ENCODE measurements at regions not wholly inside any gene's neighbourhood (a gene's known extent, or its start where the extent isn't known, plus 50 kb on each side); places are given as distances from the start of the nearest gene placed in this dataset.

- DNase-seq (ENCODE audit: low spot score) = no peak
Measured at GRCh38 chr11:11756718-11757117, 85.1 kb upstream of the USP47 start.

- DNase-seq (ENCODE audit: low spot score) = no peak
Measured at GRCh38 chr11:11755871-11756270, 85.9 kb upstream of the USP47 start.

- no peak for DNase-seq (ENCODE audit: low spot score)
Measured at GRCh38 chr11:11752679-11753078, 89.1 kb upstream of the USP47 start.

- no peak for DNase-seq (ENCODE audit: low spot score)
Measured at GRCh38 chr11:11750017-11750878, 91.5 kb upstream of the USP47 start.

GRCh38 chr11:11748706-11749365 lies 92.9 kb upstream of the USP47 start:
- peak; percentile 25 for DNase-seq (ENCODE audit: low spot score)

GRCh38 chr11:11747570-11747969 lies 94.2 kb upstream of the USP47 start:
- no peak for DNase-seq (ENCODE audit: low spot score)

- no peak for DNase-seq (ENCODE audit: low spot score)
Measured at GRCh38 chr11:11746449-11746848, 95.3 kb upstream of the USP47 start.

- DNase-seq (ENCODE audit: low spot score) = no peak
Measured at GRCh38 chr11:11743216-11743615, 98.6 kb upstream of the USP47 start.

GRCh38 chr11:11742486-11742885 lies 99.3 kb upstream of the USP47 start:
- no peak for DNase-seq (ENCODE audit: low spot score)

GRCh38 chr11:11740836-11741235 lies 100.9 kb upstream of the USP47 start:
- DNase-seq (ENCODE audit: low spot score) = no peak

GRCh38 chr11:11740073-11740702 lies 101.6 kb upstream of the USP47 start:
- DNase-seq (ENCODE audit: low spot score) = no peak

GRCh38 chr11:11738370-11738769 lies 103.4 kb upstream of the USP47 start:
- no peak for DNase-seq (ENCODE audit: low spot score)

- DNase-seq (ENCODE audit: low spot score) = no peak
Measured at GRCh38 chr11:11735586-11735985, 106.2 kb upstream of the USP47 start.

GRCh38 chr11:11733246-11733747 lies 108.5 kb upstream of the USP47 start:
- DNase-seq (ENCODE audit: low spot score) = no peak

- DNase-seq (ENCODE audit: low spot score) = no peak
Measured at GRCh38 chr11:11732116-11732515, 109.7 kb upstream of the USP47 start.

- DNase-seq (ENCODE audit: low spot score) = peak; percentile 65
Measured at GRCh38 chr11:11731311-11732083, 109.7 kb upstream of the GALNT18 start.

GRCh38 chr11:11728386-11728785 lies 106.6 kb upstream of the GALNT18 start:
- no peak for DNase-seq (ENCODE audit: low spot score)

GRCh38 chr11:11725438-11725837 lies 103.6 kb upstream of the GALNT18 start:
- no peak for DNase-seq (ENCODE audit: low spot score)

- no peak for DNase-seq (ENCODE audit: low spot score)
Measured at GRCh38 chr11:11724994-11725393, 103.2 kb upstream of the GALNT18 start.

- no peak for DNase-seq (ENCODE audit: low spot score)
Measured at GRCh38 chr11:11722861-11723260, 101.1 kb upstream of the GALNT18 start.

GRCh38 chr11:11722246-11722645 lies 100.4 kb upstream of the GALNT18 start:
- DNase-seq (ENCODE audit: low spot score) = no peak

- DNase-seq (ENCODE audit: low spot score) = no peak
Measured at GRCh38 chr11:11718511-11718910, 96.7 kb upstream of the GALNT18 start.
